ENCODE measurements at regions not wholly inside any gene's neighbourhood (a gene's known extent, or its start where the extent isn't known, plus 50 kb on each side); places are given as distances from the start of the nearest gene placed in this dataset.

- TF ChIP-seq EZH2phosphoT487 (IDR thresholded peaks at IDR 0.05; ENCODE audit: borderline replicate concordance) (no peak), CTCF (IDR thresholded peaks at IDR 0.05 in 2 of 3, conservative IDR thresholded peaks at IDR 0.05 in 1 of 3; ENCODE audit: borderline replicate concordance in 1 of 3, insufficient read depth in 1 of 3, low read depth in 2 of 3, low read length in 2 of 3) (no peak), POLR2A (IDR thresholded peaks at IDR 0.05; ENCODE audit: borderline replicate concordance, extremely low read depth, insufficient read depth, insufficient read length) (no peak)
Measured at GRCh38 chr11:36824349-36824748, 226.3 kb upstream of the RAG2 start.
